HG03139 (cell line): ENCODE measurements at regions not wholly inside any gene's neighbourhood (a gene's known extent, or its start where the extent isn't known, plus 50 kb on each side); places are given as distances from the start of the nearest gene placed in this dataset.

Source experiments
- ATAC-seq: cut with Tn5 transposase; IDR thresholded peaks from one replicate; pipeline ENCODE4 v1.9.1; 2021; ENCODE audit not compliant: unreplicated experiment

- no peak for ATAC-seq
These were observed 61.5 kb upstream of the WLS start for GRCh38 chr1:68293609-68294366.

GRCh38 chr1:68293122-68293521, 60.8 kb upstream of the WLS start:
- no peak for ATAC-seq

- no peak for ATAC-seq
These were observed 59.5 kb upstream of the WLS start for GRCh38 chr1:68291688-68292384.

- ATAC-seq, result no peak
These were observed 54.9 kb upstream of the WLS start for GRCh38 chr1:68287241-68287640.

GRCh38 chr1:68285046-68285445, 52.7 kb upstream of the WLS start:
- ATAC-seq, result no peak

GRCh38 chr1:68281946-68282615, 49.8 kb upstream of the WLS start:
- no peak for ATAC-seq
